Stimulated activated CD8-positive, alpha-beta memory T cell treated with anti-CD3 and anti-CD28 coated beads, Interleukin-12 subunit alpha, Interleukin-12 subunit beta, amount 100 ng/mL, for 1 hour (primary cell): ENCODE measurements at regions not wholly inside any gene's neighbourhood (a gene's known extent, or its start where the extent isn't known, plus 50 kb on each side); places are given as distances from the start of the nearest gene placed in this dataset.
"Not testable (repeated sequence)": the region's sequence is repeated elsewhere in the genome, so short reads cannot be mapped to it uniquely, and the experiment has no call there.

Experiments
- DNase-seq: peaks from one replicate; pipeline ENCODE4 v3.0.0-alpha.2; 2020; ENCODE audit warnings: low read depth

- no peak for DNase-seq
Observed at GRCh38 chr1:195686764-195687163, 921.5 kb downstream of the KCNT2 start.

DNA sequence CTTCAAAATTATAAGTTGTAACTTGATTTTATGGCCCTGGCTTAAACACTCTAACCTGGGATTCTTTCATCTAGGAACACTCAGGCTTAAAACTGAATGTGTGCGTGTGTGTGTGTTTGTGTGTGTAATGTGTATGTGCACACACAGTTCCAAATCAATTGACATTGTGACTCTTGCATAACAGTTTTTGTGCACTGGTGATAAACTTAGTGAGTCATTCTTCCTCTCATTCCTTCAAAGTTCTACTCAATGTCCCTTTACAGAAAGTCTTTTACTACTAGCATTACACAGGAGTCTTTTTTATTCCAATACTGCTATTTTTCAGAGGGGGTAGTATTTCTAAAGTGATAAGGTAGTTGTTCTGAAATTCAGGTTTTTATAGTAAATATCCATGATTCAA lies 943.6 kb downstream of the KCNT2 start:
- DNase-seq = no peak

GRCh38 chr1:195663549-195664280 lies 944.5 kb downstream of the KCNT2 start:
- no peak for DNase-seq

DNA sequence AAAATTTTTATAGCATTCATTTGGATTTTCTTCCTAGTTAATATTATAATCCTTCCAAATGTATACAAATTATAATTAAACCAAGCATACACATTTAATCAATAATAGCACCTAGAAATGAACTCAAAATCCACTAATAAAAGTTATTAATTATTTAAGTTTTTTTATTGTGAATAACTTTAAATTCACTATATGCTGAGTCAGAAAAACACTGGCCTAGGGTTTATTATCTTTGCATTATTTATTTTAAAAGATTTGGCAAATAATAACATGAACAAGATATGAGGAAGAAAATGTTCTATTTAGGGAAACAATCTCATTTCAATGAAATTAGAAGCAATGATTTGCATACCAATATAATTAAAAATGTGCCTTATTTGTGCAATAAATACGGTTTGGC lies 951.5 kb downstream of the KCNT2 start:
- no peak for DNase-seq

DNA sequence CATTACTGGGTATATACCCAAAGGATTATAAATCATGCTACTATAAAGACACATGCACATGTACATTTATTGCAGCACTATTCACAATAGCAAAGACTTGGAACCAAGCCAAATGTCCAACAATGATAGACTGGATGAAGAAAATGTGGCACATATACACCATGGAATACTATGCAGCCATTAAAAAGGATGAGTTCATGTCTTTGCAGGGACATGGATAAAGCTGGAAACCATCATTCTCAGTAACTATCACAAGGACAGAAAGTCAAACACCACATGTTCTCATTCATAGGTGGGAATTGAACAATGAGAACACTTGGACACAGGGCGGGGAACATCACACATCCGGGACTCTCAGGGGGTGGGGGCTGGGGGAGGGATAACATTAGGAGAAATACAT lies 959.4 kb downstream of the KCNT2 start:
- DNase-seq = not testable (repeated sequence)

GRCh38 chr1:195637539-195637938 lies 970.7 kb downstream of the KCNT2 start:
- no peak for DNase-seq

DNA sequence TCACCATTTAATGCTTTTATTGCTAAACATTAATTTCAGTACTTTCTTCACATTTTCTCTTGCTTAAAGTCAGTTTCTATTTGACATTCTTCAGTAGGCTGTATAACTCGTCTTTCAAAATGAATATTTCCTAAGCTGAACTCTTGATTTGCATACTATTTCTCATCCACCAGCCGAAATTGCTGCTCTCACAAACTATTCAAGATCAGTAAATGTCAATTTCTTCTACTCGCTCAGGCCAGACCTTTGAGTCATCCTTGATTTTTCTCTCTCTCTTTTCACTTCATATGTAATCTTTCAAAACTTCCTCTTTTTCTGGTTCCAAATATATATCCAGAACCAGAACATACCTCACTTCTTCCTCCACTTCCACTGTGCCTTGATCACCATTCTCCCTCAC lies 990.0 kb downstream of the KCNT2 start:
- no peak for DNase-seq

- DNase-seq = no peak
Observed at GRCh38 chr1:195617106-195617505, 991.1 kb downstream of the KCNT2 start.

GRCh38 chr1:195608883-195609282 lies 999.4 kb downstream of the KCNT2 start:
- no peak for DNase-seq

GRCh38 chr1:195606483-195606882 lies 1001.8 kb downstream of the KCNT2 start:
- DNase-seq = no peak

DNA sequence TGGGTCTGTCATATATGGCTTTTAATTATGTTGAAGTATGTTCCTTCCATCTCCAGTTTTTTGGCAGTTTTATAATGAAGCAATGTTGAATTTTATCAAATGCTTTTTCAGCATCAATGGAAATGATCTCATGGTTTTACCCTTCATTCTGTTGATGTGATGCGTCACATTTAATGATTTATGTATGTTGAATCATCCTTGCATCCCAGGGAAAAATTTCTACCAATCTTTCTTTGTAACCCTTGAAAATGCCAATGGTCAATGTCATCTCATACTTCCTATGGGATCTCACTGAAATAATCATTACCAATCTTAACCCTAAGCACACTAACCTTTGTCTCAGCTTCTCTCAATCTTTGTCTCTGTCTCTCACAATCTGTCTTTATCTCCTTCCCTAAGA lies 1004.0 kb downstream of the KCNT2 start:
- DNase-seq = no peak

GRCh38 chr1:195597891-195598290 lies 1010.3 kb downstream of the KCNT2 start:
- no peak for DNase-seq

DNA sequence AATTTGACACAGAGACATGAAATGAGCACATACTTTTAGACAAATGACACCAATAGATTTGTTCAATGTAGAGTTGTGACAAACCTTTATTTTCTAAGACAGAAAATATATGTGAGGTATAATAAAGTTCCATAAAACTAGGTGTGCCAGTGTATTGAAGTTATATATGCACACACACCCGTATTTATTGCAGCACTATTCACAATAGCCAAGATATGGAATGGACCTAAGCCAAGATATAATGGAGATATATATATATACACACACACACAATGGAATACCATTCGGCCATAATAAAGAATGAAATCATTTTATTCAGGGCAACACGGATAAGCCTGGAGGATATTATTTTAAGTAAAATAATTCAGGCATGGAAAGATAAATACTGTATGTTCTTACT lies 1013.5 kb downstream of the KCNT2 start:
- DNase-seq = no peak

DNA sequence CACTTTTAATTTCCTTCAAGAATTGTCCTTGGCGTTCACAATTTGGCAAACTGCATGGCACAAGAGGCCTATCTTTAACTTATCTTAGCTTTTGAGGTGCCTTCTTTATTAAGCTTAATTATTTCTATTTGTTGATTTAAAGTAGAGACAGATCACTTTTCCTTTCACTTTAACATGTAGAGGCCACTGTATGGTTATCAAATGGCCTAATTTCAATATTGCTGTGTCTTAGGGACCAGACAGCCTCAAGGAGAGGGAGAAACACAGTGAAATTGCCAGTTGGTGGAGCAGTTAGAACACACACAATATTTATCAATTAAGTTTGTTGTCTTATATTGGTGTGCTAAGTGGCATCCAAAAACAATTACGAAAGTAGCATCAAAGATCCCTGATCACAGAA lies 1013.9 kb downstream of the KCNT2 start:
- DNase-seq = no peak

DNA sequence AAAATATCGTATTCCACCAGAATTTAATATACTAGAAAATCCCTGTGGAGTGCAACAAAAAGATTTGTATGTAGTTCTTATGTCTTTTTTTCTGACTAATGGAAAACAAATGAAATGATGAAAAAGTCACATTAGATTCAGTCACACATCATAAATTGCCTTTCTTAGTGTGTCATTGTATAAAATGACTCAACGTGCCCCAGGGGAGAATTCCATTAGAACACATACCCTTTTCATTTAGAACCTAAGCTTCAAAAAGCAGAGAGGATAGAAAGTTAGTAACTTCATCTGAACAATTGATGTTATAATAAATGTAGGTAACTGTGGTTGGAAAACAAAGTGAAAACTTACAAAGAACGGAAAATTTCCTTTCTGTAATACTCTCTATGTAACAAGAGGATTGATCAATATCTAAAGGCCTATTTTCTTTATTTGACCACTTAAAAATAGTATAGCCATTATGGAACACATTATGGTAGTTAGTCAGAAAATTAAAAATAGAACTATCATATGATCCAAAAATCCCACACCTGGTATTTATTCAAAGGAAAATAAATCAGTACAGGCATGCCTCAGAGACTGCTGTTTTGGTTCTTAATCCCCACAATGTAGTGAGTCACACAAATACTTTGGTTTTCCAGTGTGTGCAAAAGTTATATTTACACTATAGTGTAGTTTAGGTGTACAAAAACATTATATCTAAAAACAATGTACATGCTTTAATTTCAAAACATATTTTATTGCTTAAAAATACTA lies 1016.1 kb downstream of the KCNT2 start:
- DNase-seq = no peak

GRCh38 chr1:195590649-195591048 lies 1017.6 kb downstream of the KCNT2 start:
- no peak for DNase-seq

DNA sequence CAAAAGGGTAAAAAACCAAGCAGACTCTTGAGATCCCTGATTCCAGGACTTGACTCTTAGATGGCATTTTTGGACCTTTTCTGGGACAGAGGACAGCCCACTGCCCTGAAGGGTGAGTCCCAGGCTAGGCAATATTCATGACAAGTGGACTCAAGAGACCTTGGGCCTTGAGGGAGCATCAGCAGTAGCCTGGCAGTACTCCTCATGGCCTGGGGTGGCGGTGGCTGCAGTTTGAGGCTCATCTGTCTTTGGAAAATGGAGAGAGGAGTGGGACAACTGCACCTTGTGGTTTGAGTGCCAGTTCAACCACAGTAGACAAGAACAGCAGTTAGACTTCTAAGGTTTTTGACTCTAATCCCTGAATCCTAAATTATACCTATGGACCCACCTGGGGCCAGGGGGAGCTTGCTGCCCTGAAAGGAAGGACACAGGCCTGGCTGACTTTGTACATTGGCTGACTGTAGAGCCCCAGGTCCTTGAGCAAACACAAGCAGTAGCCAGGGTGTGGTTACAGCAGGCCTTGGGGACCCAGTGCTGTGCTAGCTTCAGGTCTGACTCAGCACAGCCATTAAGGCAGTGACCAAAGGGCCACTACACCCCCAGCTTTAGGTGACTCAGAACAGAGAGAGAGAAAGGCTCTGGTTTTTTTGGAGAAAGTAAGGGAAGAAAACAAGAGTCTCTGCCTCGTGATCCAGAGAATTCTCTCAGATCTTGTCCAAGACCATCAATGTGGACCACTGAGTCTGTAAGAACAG lies 1023.2 kb downstream of the KCNT2 start:
- no peak for DNase-seq

- DNase-seq = no peak
Observed at GRCh38 chr1:195580988-195581387, 1027.3 kb downstream of the KCNT2 start.

DNA sequence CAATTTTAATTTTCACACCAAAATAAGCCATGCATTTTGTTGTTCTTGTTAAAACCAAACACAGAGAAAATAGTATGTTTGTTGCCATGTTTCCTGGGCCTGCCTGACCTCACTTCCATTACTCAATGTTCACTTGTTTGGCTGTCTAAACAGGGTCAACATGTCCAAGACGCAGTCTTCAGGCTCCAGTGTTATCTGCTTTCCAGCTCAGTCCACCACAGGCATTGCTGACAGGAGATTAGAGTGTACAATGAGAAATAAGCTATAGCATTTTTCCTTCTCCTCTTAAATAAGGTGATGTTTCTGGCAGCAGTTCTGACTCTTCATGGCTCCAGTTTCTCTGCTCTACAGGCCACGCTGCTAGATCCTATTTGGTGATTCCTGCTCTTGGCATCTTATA lies 1030.5 kb downstream of the KCNT2 start:
- no peak for DNase-seq

GRCh38 chr1:195576641-195577040 lies 1031.6 kb downstream of the KCNT2 start:
- no peak for DNase-seq

GRCh38 chr1:195574511-195574910 lies 1033.7 kb downstream of the KCNT2 start:
- DNase-seq = no peak

DNA sequence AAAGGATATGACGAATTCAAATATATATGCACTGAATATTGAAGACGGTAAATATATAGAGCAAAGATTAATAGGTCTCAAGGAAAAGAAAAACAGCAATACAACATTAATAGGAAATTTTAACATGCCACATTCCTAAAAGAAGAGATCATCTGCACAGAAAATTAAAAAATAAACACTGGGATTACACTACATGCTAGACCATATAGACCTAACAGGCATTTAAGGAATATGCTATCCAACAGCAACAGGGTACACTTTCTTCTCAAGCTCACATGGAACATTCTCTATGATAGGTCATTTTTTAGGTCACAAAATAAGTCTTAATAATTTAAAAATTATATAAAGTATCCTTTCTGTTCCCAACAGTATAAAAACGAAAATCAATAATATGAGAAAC lies 1038.3 kb downstream of the KCNT2 start:
- no peak for DNase-seq

GRCh38 chr1:195568389-195568788 lies 1039.9 kb downstream of the KCNT2 start:
- DNase-seq = no peak
